ENCODE measurements at regions not wholly inside any gene's neighbourhood (a gene's known extent, or its start where the extent isn't known, plus 50 kb on each side); places are given as distances from the start of the nearest gene placed in this dataset.

GRCh38 chr4:181562399-181562798 is 680.8 kb upstream of the TENM3 start:
- TF ChIP-seq CTCF (IDR thresholded peaks at IDR 0.05): no peak
- Histone ChIP-seq H3K9me3 (no peaks in the 10 kb centered on the region), H3K4me3 (ENCODE audit: low read depth in 1 of 2, low read length in 1 of 2) (no peak overlapping the region), H3K27ac (no peak overlapping the region), H3K36me3 (no peaks in the 10 kb centered on the region), H3K4me1 (ENCODE audit: control insufficient read depth in 1 of 2, insufficient read depth in 1 of 2, low read depth in 1 of 2, low read length in 1 of 2) (no peaks in the 10 kb centered on the region), H3K27me3 (no peaks in the 10 kb centered on the region)

- Histone ChIP-seq H3K27me3 (no peaks in the 10 kb centered on the region), H3K4me1 (ENCODE audit: control insufficient read depth in 1 of 2, insufficient read depth in 1 of 2, low read depth in 1 of 2, low read length in 1 of 2) (no peaks in the 10 kb centered on the region), H3K36me3 (no peaks in the 10 kb centered on the region), H3K9me3 (no peaks in the 10 kb centered on the region), H3K27ac (no peak overlapping the region), H3K4me3 (ENCODE audit: low read depth in 1 of 2, low read length in 1 of 2) (no peak overlapping the region)
- TF ChIP-seq CTCF (IDR thresholded peaks at IDR 0.05): no peak
Observed at GRCh38 chr4:181564625-181565024, 678.6 kb upstream of the TENM3 start.

GRCh38 chr4:181566490-181566889 is 676.7 kb upstream of the TENM3 start:
- H3K36me3 ChIP-seq: no peaks in the 10 kb centered on the region

GRCh38 chr4:181569553-181569952 is 673.6 kb upstream of the TENM3 start:
- Histone ChIP-seq H3K4me3 (ENCODE audit: low read depth in 1 of 2, low read length in 1 of 2) (no peak overlapping the region), H3K9me3 (no peaks in the 10 kb centered on the region), H3K4me1 (ENCODE audit: control insufficient read depth in 1 of 2, insufficient read depth in 1 of 2, low read depth in 1 of 2, low read length in 1 of 2) (no peaks in the 10 kb centered on the region), H3K27me3 (no peaks in the 10 kb centered on the region), H3K36me3 (no peaks in the 10 kb centered on the region), H3K27ac (no peak overlapping the region)
- TF ChIP-seq CTCF (IDR thresholded peaks at IDR 0.05): no peak

More at GRCh38 chr4:181566490-181566889, 676.7 kb upstream of the TENM3 start:
- Histone ChIP-seq H3K4me1 (ENCODE audit: control insufficient read depth in 1 of 2, insufficient read depth in 1 of 2, low read depth in 1 of 2, low read length in 1 of 2) (no peaks in the 10 kb centered on the region), H3K27ac (no peak overlapping the region), H3K9me3 (no peaks in the 10 kb centered on the region), H3K4me3 (ENCODE audit: low read depth in 1 of 2, low read length in 1 of 2) (no peak overlapping the region), H3K27me3 (no peaks in the 10 kb centered on the region)
- TF ChIP-seq CTCF (IDR thresholded peaks at IDR 0.05): no peak

GRCh38 chr4:181578911-181579310 is 664.3 kb upstream of the TENM3 start:
- Histone ChIP-seq H3K27ac (no peak overlapping the region), H3K9me3 (no peaks in the 10 kb centered on the region), H3K27me3 (no peaks in the 10 kb centered on the region), H3K4me3 (ENCODE audit: low read depth in 1 of 2, low read length in 1 of 2) (no peak overlapping the region), H3K4me1 (ENCODE audit: control insufficient read depth in 1 of 2, insufficient read depth in 1 of 2, low read depth in 1 of 2, low read length in 1 of 2) (no peaks in the 10 kb centered on the region), H3K36me3 (no peaks in the 10 kb centered on the region)
- no peak for TF ChIP-seq CTCF (IDR thresholded peaks at IDR 0.05)

- H3K4me3 ChIP-seq (ENCODE audit: low read depth in 1 of 2, low read length in 1 of 2): no peak overlapping the region
- H3K36me3 ChIP-seq: no peaks in the 10 kb centered on the region
- TF ChIP-seq CTCF (IDR thresholded peaks at IDR 0.05): no peak
- no peaks in the 10 kb centered on the region for H3K9me3 ChIP-seq
- H3K27ac ChIP-seq: no peak overlapping the region
- H3K4me1 ChIP-seq (ENCODE audit: control insufficient read depth in 1 of 2, insufficient read depth in 1 of 2, low read depth in 1 of 2, low read length in 1 of 2): no peaks in the 10 kb centered on the region
- H3K27me3 ChIP-seq: no peaks in the 10 kb centered on the region
Observed at GRCh38 chr4:181579486-181579885, 663.7 kb upstream of the TENM3 start.
